ENCODE measurements at regions not wholly inside any gene's neighbourhood (a gene's known extent, or its start where the extent isn't known, plus 50 kb on each side); places are given as distances from the start of the nearest gene placed in this dataset.
"Not testable (repeated sequence)": the region's sequence is repeated elsewhere in the genome, so short reads cannot be mapped to it uniquely, and the experiment has no call there.

DNA sequence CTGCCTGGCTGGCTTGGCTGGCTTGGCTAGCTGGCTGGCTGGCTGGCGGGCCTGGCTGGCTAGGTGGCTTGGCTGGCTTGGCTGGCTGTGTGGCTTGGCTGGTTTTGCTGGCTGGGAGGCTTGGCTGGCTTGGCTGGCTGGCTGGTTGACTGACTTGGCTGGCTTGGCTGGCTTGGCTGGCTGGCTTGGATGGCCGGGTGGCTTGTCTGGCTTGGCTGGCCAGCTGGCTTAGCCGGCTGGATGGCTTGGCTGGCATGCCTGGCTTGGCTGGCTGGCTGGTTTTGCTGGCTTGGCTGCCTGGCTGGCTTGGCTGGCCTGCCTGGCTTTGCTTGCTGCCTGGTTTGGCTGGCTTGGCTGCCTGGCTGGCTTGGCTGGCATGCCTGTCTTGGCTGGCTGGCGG lies 2817.3 kb downstream of the RPIA start:
- TF ChIP-seq IRF2 (CRISPR knock-in tag; IDR thresholded peaks at IDR 0.05; ENCODE audit: borderline replicate concordance, low read depth); NFYB (CRISPR knock-in tag; conservative IDR thresholded peaks at IDR 0.05; ENCODE audit: low read depth); ELF4 (CRISPR knock-in tag; IDR thresholded peaks at IDR 0.05; ENCODE audit: low read depth); SMAD3 (CRISPR knock-in tag; IDR thresholded peaks at IDR 0.05; ENCODE audit: borderline replicate concordance); ZNF121 (CRISPR knock-in tag; IDR thresholded peaks at IDR 0.05): not testable (repeated sequence)
- TF ChIP-seq, protein P1, sequence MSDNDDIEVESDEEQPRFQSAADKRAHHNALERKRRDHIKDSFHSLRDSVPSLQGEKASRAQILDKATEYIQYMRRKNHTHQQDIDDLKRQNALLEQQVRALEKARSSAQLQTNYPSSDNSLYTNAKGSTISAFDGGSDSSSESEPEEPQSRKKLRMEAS (CRISPR knock-in tag; IDR thresholded peaks at IDR 0.05): not testable (repeated sequence)
- TF ChIP-seq, protein P2, sequence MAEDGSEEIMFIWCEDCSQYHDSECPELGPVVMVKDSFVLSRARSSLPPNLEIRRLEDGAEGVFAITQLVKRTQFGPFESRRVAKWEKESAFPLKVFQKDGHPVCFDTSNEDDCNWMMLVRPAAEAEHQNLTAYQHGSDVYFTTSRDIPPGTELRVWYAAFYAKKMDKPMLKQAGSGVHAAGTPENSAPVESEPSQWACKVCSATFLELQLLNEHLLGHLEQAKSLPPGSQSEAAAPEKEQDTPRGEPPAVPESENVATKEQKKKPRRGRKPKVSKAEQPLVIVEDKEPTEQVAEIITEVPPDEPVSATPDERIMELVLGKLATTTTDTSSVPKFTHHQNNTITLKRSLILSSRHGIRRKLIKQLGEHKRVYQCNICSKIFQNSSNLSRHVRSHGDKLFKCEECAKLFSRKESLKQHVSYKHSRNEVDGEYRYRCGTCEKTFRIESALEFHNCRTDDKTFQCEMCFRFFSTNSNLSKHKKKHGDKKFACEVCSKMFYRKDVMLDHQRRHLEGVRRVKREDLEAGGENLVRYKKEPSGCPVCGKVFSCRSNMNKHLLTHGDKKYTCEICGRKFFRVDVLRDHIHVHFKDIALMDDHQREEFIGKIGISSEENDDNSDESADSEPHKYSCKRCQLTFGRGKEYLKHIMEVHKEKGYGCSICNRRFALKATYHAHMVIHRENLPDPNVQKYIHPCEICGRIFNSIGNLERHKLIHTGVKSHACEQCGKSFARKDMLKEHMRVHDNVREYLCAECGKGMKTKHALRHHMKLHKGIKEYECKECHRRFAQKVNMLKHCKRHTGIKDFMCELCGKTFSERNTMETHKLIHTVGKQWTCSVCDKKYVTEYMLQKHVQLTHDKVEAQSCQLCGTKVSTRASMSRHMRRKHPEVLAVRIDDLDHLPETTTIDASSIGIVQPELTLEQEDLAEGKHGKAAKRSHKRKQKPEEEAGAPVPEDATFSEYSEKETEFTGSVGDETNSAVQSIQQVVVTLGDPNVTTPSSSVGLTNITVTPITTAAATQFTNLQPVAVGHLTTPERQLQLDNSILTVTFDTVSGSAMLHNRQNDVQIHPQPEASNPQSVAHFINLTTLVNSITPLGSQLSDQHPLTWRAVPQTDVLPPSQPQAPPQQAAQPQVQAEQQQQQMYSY (CRISPR knock-in tag; IDR thresholded peaks at IDR 0.05): not testable (repeated sequence)
- TF ChIP-seq, protein P3, sequence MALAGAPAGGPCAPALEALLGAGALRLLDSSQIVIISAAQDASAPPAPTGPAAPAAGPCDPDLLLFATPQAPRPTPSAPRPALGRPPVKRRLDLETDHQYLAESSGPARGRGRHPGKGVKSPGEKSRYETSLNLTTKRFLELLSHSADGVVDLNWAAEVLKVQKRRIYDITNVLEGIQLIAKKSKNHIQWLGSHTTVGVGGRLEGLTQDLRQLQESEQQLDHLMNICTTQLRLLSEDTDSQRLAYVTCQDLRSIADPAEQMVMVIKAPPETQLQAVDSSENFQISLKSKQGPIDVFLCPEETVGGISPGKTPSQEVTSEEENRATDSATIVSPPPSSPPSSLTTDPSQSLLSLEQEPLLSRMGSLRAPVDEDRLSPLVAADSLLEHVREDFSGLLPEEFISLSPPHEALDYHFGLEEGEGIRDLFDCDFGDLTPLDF (CRISPR knock-in tag; IDR thresholded peaks at IDR 0.05): not testable (repeated sequence)
- TF ChIP-seq, protein P4, sequence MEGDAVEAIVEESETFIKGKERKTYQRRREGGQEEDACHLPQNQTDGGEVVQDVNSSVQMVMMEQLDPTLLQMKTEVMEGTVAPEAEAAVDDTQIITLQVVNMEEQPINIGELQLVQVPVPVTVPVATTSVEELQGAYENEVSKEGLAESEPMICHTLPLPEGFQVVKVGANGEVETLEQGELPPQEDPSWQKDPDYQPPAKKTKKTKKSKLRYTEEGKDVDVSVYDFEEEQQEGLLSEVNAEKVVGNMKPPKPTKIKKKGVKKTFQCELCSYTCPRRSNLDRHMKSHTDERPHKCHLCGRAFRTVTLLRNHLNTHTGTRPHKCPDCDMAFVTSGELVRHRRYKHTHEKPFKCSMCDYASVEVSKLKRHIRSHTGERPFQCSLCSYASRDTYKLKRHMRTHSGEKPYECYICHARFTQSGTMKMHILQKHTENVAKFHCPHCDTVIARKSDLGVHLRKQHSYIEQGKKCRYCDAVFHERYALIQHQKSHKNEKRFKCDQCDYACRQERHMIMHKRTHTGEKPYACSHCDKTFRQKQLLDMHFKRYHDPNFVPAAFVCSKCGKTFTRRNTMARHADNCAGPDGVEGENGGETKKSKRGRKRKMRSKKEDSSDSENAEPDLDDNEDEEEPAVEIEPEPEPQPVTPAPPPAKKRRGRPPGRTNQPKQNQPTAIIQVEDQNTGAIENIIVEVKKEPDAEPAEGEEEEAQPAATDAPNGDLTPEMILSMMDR (IDR thresholded peaks at IDR 0.05): not testable (repeated sequence)
- TF ChIP-seq, protein P5, sequence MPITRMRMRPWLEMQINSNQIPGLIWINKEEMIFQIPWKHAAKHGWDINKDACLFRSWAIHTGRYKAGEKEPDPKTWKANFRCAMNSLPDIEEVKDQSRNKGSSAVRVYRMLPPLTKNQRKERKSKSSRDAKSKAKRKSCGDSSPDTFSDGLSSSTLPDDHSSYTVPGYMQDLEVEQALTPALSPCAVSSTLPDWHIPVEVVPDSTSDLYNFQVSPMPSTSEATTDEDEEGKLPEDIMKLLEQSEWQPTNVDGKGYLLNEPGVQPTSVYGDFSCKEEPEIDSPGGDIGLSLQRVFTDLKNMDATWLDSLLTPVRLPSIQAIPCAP (CRISPR knock-in tag; IDR thresholded peaks at IDR 0.05): not testable (repeated sequence)
- TF ChIP-seq, protein P6, sequence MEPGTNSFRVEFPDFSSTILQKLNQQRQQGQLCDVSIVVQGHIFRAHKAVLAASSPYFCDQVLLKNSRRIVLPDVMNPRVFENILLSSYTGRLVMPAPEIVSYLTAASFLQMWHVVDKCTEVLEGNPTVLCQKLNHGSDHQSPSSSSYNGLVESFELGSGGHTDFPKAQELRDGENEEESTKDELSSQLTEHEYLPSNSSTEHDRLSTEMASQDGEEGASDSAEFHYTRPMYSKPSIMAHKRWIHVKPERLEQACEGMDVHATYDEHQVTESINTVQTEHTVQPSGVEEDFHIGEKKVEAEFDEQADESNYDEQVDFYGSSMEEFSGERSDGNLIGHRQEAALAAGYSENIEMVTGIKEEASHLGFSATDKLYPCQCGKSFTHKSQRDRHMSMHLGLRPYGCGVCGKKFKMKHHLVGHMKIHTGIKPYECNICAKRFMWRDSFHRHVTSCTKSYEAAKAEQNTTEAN (CRISPR knock-in tag; IDR thresholded peaks at IDR 0.05): not testable (repeated sequence)

Data from WTC11 (cell line).